Right cardiac atrium (tissue), 5 donors: ENCODE measurements at regions not wholly inside any gene's neighbourhood (a gene's known extent, or its start where the extent isn't known, plus 50 kb on each side); places are given as distances from the start of the nearest gene placed in this dataset.

Experiments used
- ATAC-seq, 2 donors: fragments of 200-7000 bp; cut with Tn5 transposase; one replicate each; pipeline versions ENCODE4 v1.8.0 to v1.9.1; 2020; ENCODE audit warnings: moderate library complexity in 2 of 2, mild to moderate bottlenecking in 1 of 2
- DNase-seq, 3 donors: peaks; one replicate each; pipeline ENCODE4 v3.0.0-alpha.2; 2020
- H3K27ac ChIP-seq: one replicate; pipeline ENCODE4 v1.5.1; 2013; ENCODE audit warnings: mild to moderate bottlenecking, low read length, control low read depth, moderate library complexity
- H3K27me3 ChIP-seq: one replicate; pipeline ENCODE4 v1.6.1; 2013; ENCODE audit not compliant: control insufficient read depth, insufficient read depth
- H3K4me1 ChIP-seq: one replicate; pipeline ENCODE4 v1.6.1; 2013; ENCODE audit warnings: low read length; ENCODE audit not compliant: control insufficient read depth, insufficient read depth
- H3K4me3 ChIP-seq: one replicate; pipeline ENCODE4 v1.5.1; 2013; ENCODE audit warnings: low read length, control low read depth
- H3K9me3 ChIP-seq: one replicate; pipeline ENCODE4 v1.6.1; 2013; ENCODE audit warnings: low read length; ENCODE audit not compliant: control insufficient read depth
- WGBS: extraction: QIAGEN DNeasy Blood & Tissue Kit; methylation state at CpG from one replicate; pipeline ENCODE4 v1.1.7; 2013; 5-methylcytosine and 5-hydroxymethylcytosine counted together
- intact Hi-C, 4 donors: fragments of 100-400 bp; cut with DNase I; formaldehyde crosslinking; loops; one replicate each; pipeline versions ENCODE4 v1.11.0 to v1.14.0; 2022 to 2023
- donor health status: healthy with polysubstance abuse.
- donor health status: DM: no; HTN: yes; CAD: no.
- donor health status: DM: no; HTN: no; CAD: no.
- donor health status: DM: no; HTN: yes; CAD: no; lungs with severe emphysema.
- donor health status: DM: yes; HTN: yes; CAD: no.

DNA sequence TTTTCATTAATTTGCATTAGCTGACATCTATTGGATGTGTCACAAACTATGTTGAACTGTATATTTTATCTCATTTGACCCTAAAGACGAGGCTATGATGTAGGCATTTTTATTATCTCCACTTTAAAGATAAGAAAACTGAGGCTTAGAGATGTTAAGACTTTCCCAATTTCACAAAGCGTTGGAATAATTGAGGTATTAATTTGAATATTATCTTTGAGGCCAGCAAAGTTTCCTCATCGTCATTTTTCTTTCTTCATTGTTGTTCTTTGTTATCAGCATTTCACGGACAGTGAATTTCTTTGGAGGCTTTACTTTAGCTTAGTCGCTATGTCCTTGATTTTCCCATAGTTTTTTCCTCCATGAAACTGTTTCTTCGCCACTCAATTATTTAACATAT, 227.5 kb upstream of the MYOCD start:
- 58% methylated on average over 6 of the region's 6 CpGs for WGBS
- ATAC-seq: no peak
- intact Hi-C loops: no loop called here

DNA sequence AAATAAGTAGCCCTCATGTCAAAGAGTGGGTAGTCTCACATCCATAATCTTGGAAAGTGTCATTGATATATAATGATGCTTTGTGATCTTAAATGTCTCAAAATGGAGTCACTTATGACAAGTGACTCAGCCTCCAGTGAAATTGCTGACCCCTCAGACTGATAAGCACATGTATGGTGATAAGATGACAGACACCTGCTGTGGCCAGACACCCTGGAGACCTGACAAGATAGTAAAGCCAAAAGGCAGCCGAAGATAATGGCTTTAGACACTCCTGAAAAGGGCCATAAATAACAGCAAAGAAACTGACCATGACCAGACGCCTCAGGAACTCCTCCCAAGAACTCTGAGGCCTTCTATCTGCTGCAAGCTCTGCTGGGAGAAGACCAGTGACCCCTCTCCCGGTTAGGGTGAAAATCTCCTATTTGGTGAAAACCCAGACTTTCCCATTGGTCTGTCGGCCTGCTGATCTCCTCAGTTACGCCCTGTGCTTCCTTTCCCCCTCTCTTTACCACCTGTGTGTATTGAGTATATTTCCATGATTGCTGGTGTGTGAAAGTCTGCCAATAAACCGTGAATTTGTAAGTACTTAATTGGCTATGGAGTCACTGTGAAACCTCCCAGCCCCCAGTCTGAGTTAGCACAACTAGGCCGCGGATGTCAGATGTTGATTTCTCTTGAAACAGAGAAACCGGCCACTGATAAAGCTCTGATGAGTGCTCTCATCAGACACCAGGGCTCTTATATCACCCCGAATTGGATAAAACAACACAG, 226.7 kb upstream of the MYOCD start:
- Histone ChIP-seq H3K4me3 (no peak overlapping the region), H3K4me1 (no peaks in the 10 kb centered on the region), H3K27me3 (no peaks in the 10 kb centered on the region), H3K9me3 (no peaks in the 10 kb centered on the region), H3K27ac (no peak overlapping the region)
- DNase-seq (no peak), ATAC-seq (no peak)
- 40% methylated on average over 10 of the region's 10 CpGs for WGBS
- intact Hi-C loops: no loop called here

More for the DNA sequence above, 227.5 kb upstream of the MYOCD start:
- no peaks in the 10 kb centered on the region for H3K27me3 ChIP-seq
- no peak for DNase-seq
- H3K4me1 ChIP-seq: no peaks in the 10 kb centered on the region
- H3K9me3 ChIP-seq: no peaks in the 10 kb centered on the region
- no peak overlapping the region for H3K4me3 ChIP-seq
- H3K27ac ChIP-seq: no peak overlapping the region

DNA sequence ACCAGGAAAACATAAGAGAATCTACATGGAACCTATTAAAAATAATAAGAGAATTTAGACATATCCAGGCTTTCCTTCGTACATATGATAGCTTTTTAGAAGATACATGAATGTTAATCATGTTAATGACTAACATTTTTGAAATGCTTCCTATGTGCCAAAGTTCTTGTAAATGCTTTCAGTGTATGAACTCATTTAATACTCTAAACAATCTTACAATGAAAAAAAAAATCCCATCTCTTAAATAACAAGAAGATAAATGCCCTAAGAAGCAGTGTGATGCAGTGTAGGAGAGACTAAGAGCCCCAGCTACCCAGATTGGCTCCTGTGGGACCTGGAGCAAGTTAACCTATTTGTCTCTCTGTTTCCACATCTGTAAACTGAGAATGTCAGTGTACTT, 220.4 kb upstream of the MYOCD start:
- Histone ChIP-seq H3K4me1 (no peaks in the 10 kb centered on the region), H3K9me3 (no peaks in the 10 kb centered on the region), H3K27me3 (no peaks in the 10 kb centered on the region), H3K27ac (no peak overlapping the region), H3K4me3 (no peak overlapping the region)
- no peak for ATAC-seq
- intact Hi-C loops: no loop called here
- no peak for DNase-seq
- WGBS: 42% methylated on average over 1 of the region's 1 CpG

DNA sequence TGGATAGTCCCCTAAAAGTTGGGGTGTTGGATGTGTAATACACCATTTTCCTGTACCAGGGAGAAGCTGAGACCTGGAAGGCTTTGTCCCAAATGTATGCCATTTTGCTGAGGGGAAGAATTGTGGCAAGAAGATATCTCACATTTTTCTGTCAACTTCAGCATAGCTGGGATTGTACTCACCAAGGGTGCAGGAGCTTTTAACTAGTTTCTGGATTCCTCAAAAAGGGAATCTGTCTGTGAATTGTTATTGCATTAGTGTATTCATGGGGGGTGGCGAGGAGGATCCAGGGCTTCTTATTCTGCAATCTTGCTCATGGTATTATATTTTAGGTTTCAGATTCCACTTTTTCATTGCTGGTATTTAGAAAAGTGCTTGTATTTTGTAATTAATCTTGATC, 208.2 kb upstream of the MYOCD start:
- H3K27ac ChIP-seq: no peak overlapping the region
- ATAC-seq (no peak), DNase-seq (no peak)
- no peaks in the 10 kb centered on the region for H3K4me1 ChIP-seq
- H3K4me3 ChIP-seq: no peak overlapping the region
- H3K9me3 ChIP-seq: no peaks in the 10 kb centered on the region
- intact Hi-C loops: no loop called here
- no peaks in the 10 kb centered on the region for H3K27me3 ChIP-seq
- 82% methylated on average over 1 of the region's 1 CpG for WGBS

DNA sequence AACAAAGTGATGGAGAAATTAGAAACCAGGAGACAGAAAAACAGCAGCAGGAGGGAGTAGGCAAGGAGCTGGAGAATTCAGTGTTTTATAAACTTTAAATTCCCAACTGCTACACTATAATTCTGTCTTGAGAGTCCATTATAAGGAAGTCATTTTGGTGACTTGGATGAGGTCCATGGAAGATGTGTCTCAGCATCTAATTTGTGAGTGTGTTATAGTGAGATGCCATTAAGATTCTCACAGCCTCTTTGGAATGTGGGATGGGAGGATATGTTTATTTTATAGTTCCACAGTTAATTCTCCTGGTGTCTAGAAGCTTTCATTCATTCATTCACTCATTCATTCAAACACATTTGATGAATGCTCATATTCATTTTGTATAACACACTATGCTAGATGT, 206.0 kb upstream of the MYOCD start:
- H3K27me3 ChIP-seq: no peaks in the 10 kb centered on the region
- no peak overlapping the region for H3K27ac ChIP-seq
- DNase-seq (no peak), ATAC-seq (no peak)
- no peaks in the 10 kb centered on the region for H3K4me1 ChIP-seq
- H3K9me3 ChIP-seq: no peaks in the 10 kb centered on the region
- no peak overlapping the region for H3K4me3 ChIP-seq
- intact Hi-C loops: no loop called here

DNA sequence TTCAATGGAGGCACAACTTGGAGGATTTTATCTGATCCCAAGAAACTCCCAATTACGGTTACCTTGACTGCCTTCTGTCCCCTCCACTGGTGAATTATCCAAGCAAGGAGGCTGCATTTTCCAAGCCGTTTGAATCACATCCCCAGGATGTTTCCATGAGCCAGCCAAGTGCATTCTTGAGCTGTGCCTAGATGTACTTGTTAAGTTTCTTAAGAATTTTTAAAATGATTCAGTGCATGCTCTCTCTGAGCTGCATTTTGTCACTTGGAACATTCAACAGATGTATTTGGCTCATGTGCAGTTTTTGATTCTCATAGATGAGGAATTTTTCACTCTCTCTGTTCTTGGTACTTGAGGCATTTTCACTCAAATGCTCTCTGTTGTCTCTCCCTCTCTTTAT, 202.6 kb upstream of the MYOCD start:
- WGBS: 50% methylated on average over 2 of the region's 2 CpGs
- H3K4me1 ChIP-seq: no peaks in the 10 kb centered on the region

DNA sequence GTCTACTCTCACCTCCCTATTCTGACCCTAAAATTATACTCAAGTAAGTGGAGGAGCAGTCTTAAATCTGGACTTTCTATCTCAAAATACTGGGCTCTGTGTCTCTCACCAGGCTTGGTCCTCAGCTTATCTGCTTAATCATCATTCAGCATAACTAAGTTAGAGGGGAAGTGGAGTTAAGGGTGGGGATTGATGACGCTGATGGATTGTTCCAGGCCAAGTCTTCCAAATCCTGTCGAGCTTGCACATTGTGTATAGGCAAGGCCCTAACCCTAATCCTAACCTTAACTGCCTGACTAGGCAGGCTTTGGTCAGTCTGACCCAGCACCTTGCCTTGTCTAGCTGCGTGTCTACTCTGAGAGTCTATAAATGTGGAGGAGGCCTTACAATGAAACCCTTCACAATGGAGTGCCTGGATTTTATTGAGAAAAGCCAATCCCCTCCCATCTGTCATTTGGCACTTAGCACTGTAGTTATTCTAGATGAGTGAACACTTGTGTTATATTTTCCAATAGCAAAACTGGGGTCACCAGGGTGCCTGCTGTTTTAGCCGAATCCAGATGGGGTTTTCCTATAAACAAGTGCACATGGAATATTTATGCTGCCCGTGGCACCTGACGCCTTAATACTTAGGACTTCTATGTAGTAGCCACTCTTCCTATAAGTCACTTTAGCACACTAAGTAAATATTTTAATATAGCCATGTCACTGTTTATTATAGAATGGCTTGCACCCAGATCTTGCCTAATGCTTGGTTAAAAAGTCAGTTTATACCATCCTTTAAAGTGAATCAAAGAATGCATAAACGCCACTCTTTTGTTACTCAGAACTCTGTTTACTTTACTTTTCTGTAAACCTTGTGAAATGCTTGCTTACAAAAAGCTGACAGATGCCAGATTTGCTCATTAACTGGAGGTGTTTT, 193.2 kb upstream of the MYOCD start:
- intact Hi-C loops: no loop called here
- WGBS: 81% methylated on average over 7 of the region's 7 CpGs

More for the DNA sequence above, 202.6 kb upstream of the MYOCD start:
- no peak for DNase-seq
- Histone ChIP-seq H3K27me3 (no peaks in the 10 kb centered on the region), H3K9me3 (no peaks in the 10 kb centered on the region), H3K4me3 (no peak overlapping the region), H3K27ac (no peak overlapping the region)
- intact Hi-C loops: no loop called here
- no peak for ATAC-seq

DNA sequence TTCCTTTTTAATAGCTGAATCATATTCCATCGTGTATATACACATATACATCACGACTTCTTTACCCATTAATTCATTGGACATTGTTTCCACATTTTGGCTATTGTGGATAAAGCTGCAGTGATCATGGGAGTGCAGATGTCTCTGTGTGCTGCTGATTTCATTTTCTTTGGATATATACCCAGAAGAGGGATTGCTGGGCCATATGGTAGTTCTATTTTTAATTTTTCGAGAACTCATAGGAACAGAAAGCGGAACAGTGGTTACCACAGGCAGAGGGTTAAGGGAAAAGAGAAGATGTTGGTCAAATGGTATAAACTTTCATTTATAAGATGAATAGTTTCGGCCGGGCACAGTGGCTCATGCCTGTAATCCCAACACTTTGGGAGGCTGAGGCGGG, 187.4 kb upstream of the MYOCD start:
- WGBS: 90% methylated on average over 7 of the region's 7 CpGs
- Histone ChIP-seq H3K9me3 (no peaks in the 10 kb centered on the region), H3K27me3 (no peaks in the 10 kb centered on the region), H3K4me1 (no peaks in the 10 kb centered on the region), H3K27ac (no peak overlapping the region), H3K4me3 (no peak overlapping the region)
- ATAC-seq: no peak
- no peak for DNase-seq
- intact Hi-C loops: no loop called here

More for the DNA sequence above, 193.2 kb upstream of the MYOCD start:
- no peaks in the 10 kb centered on the region for H3K27me3 ChIP-seq
- no peaks in the 10 kb centered on the region for H3K4me1 ChIP-seq
- ATAC-seq (no peak), DNase-seq (no peak)
- no peak overlapping the region for H3K27ac ChIP-seq
- no peaks in the 10 kb centered on the region for H3K9me3 ChIP-seq
- H3K4me3 ChIP-seq: no peak overlapping the region

DNA sequence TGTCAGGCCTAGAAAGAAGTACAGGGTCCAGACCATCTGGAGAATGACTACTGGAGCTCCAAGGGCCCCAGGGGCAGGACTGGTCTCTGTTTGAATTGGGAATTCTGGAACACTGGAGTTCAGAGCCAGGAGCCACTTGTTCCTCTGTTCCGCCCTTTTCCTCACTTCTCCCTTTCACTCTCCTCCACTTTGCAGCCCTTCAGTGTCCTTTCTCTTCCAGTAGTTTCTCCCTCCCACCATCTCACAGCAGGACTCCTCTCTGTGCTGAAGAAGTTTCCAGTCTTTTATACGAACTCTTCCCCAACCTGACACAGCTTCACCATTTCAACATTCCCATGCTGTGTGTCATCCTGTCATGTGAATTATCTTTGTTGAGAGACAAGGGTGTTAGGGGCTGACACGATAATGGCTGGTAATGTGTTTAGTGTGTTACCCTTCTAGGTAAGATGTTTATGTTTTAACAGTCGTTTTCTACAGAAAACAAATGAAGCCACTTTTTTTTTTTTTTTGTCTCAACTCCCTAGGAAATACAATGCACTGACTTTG, 180.3 kb upstream of the MYOCD start:
- Histone ChIP-seq H3K4me3 (no peak overlapping the region), H3K9me3 (no peaks in the 10 kb centered on the region), H3K27me3 (no peaks in the 10 kb centered on the region), H3K4me1 (no peaks in the 10 kb centered on the region), H3K27ac (no peak overlapping the region)
- ATAC-seq (no peak), DNase-seq (no peak)
- 58% methylated on average over 4 of the region's 4 CpGs for WGBS
- intact Hi-C loops: no loop called here

DNA sequence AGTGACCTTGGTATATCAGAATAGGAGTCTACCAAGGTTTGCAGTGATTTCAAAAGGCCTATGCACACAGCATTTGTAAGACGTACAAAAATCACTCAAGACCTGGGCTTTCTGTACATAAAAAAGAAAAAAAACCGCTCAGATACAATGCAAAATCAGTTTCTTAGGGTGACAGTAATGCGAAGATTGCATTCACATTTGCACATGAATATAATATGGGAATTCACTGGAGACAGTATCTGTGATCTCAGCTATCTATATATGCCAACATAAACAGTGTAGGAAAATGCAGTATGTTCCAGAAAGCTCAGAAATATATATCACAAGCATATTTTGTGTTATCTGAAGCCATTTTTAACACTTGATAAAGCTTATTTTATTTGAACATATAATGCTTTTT, 176.4 kb upstream of the MYOCD start:
- ATAC-seq (no peak), DNase-seq (no peak)
- Histone ChIP-seq H3K4me1 (no peaks in the 10 kb centered on the region), H3K9me3 (no peaks in the 10 kb centered on the region), H3K27me3 (no peaks in the 10 kb centered on the region), H3K27ac (no peak overlapping the region), H3K4me3 (no peak overlapping the region)
- WGBS: 64% methylated on average over 3 of the region's 3 CpGs
- intact Hi-C loops: no loop called here

DNA sequence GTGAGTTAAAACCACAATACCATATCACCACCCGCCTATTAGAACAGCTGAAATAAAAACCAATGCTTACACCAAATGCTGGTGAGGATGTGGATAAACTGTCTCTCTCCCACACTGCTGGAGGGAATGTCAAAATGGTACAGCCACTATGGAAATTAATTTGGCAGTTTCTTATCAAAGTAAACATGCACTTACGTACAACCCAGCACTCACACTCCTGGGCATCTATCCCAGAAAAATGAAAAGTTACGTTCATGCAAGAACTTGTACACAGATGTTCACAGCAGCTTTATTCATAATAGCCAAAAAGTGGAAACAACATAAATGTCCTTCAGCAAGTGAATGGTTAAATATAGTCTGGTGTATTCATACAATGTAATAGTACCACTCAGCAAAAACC, 173.2 kb upstream of the MYOCD start:
- WGBS: 41% methylated on average over 3 of the region's 3 CpGs
- no peak overlapping the region for H3K27ac ChIP-seq
- intact Hi-C loops: no loop called here
- no peak for ATAC-seq
- no peaks in the 10 kb centered on the region for H3K27me3 ChIP-seq
- H3K4me3 ChIP-seq: no peak overlapping the region
- H3K9me3 ChIP-seq: no peaks in the 10 kb centered on the region
- no peaks in the 10 kb centered on the region for H3K4me1 ChIP-seq
- DNase-seq: no peak
